ENCODE measurements at regions not wholly inside any gene's neighbourhood (a gene's known extent, or its start where the extent isn't known, plus 50 kb on each side); places are given as distances from the start of the nearest gene placed in this dataset.

DNA sequence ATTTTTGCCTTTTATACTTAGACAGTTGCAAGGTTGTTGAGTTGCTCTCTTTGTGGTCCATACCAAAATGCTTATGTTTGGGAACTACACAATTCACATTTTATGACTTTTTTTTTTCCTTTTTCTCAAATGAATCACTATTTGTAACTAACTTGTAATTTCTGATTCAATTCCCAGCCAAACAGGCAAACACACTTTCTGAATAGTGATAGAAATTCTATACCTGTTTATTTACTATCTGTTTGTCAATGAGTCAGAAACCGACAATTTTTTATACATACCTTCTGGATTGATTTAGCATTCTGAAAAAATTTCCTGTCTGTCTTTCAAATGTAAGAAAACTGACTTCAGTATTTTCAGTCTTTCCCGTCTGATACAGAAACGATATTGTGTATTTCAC, 69.1 kb downstream of the MBL2 start:
- Histone ChIP-seq H3K4me1 (no peaks in the 10 kb centered on the region), H3K27me3 (no peaks in the 10 kb centered on the region), H3K4me3 (no peak overlapping the region), H3K9me3 (no peaks in the 10 kb centered on the region), H3K27ac (no peak overlapping the region), H3K36me3 (no peaks in the 10 kb centered on the region)
- in situ Hi-C loops (cut with MboI; ENCODE audit: low sequenced_read_pairs in 4 of 4) (no loop called here), intact Hi-C loops (cut with DNase I; ENCODE audit: low total_unique reads) (no loop called here)
- no peak for DNase-seq
- TF ChIP-seq, protein P1, sequence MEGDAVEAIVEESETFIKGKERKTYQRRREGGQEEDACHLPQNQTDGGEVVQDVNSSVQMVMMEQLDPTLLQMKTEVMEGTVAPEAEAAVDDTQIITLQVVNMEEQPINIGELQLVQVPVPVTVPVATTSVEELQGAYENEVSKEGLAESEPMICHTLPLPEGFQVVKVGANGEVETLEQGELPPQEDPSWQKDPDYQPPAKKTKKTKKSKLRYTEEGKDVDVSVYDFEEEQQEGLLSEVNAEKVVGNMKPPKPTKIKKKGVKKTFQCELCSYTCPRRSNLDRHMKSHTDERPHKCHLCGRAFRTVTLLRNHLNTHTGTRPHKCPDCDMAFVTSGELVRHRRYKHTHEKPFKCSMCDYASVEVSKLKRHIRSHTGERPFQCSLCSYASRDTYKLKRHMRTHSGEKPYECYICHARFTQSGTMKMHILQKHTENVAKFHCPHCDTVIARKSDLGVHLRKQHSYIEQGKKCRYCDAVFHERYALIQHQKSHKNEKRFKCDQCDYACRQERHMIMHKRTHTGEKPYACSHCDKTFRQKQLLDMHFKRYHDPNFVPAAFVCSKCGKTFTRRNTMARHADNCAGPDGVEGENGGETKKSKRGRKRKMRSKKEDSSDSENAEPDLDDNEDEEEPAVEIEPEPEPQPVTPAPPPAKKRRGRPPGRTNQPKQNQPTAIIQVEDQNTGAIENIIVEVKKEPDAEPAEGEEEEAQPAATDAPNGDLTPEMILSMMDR (IDR thresholded peaks at IDR 0.05 in 4 of 5, conservative IDR thresholded peaks at IDR 0.05 in 1 of 5): no peak
- no peak for TF ChIP-seq POLR2A (IDR thresholded peaks at IDR 0.05)
- no peak for ATAC-seq

- Histone ChIP-seq H3K36me3 (no peaks in the 10 kb centered on the region), H3K27me3 (no peaks in the 10 kb centered on the region), H3K4me3 (no peak overlapping the region), H3K9me3 (no peaks in the 10 kb centered on the region), H3K4me1 (no peaks in the 10 kb centered on the region), H3K27ac (no peak overlapping the region)
- intact Hi-C loops (cut with DNase I; ENCODE audit: low total_unique reads) (no loop called here), in situ Hi-C loops (cut with MboI; ENCODE audit: low sequenced_read_pairs in 4 of 4) (no loop called here)
- no peak for ATAC-seq
- no peak for TF ChIP-seq POLR2A (IDR thresholded peaks at IDR 0.05)
- TF ChIP-seq, protein P1 (IDR thresholded peaks at IDR 0.05 in 4 of 5, conservative IDR thresholded peaks at IDR 0.05 in 1 of 5): no peak
- DNase-seq: no peak
These were observed 68.7 kb downstream of the MBL2 start for GRCh38 chr10:52703898-52704297.

- H3K9me3 ChIP-seq: no peaks in the 10 kb centered on the region
- H3K27me3 ChIP-seq: no peaks in the 10 kb centered on the region
- DNase-seq (no peak), ATAC-seq (no peak)
- intact Hi-C loops (cut with DNase I; ENCODE audit: low total_unique reads) (no loop called here), in situ Hi-C loops (cut with MboI; ENCODE audit: low sequenced_read_pairs in 4 of 4) (no loop called here)
- H3K27ac ChIP-seq: no peak overlapping the region
- no peak overlapping the region for H3K4me3 ChIP-seq
- no peaks in the 10 kb centered on the region for H3K4me1 ChIP-seq
- no peak for TF ChIP-seq POLR2A (IDR thresholded peaks at IDR 0.05)
- TF ChIP-seq, protein P1 (IDR thresholded peaks at IDR 0.05 in 4 of 5, conservative IDR thresholded peaks at IDR 0.05 in 1 of 5): no peak
- H3K36me3 ChIP-seq: no peaks in the 10 kb centered on the region
These were observed 66.1 kb downstream of the MBL2 start for GRCh38 chr10:52706332-52707070.
